HG02798 (cell line): ENCODE measurements at regions not wholly inside any gene's neighbourhood (a gene's known extent, or its start where the extent isn't known, plus 50 kb on each side); places are given as distances from the start of the nearest gene placed in this dataset.

Experiments
- ATAC-seq: cut with Tn5 transposase; IDR thresholded peaks from one replicate; pipeline ENCODE4 v1.9.1; 2021; ENCODE audit warnings: mild to moderate bottlenecking; ENCODE audit not compliant: unreplicated experiment, poor library complexity

- ATAC-seq = no peak
Observed at GRCh38 chr15:70227147-70227546, 129.4 kb upstream of the TLE3 start.

- ATAC-seq = no peak
Observed at GRCh38 chr15:70226337-70226980, 128.7 kb upstream of the TLE3 start.

- no peak for ATAC-seq
Observed at GRCh38 chr15:70225416-70225815, 127.7 kb upstream of the TLE3 start.

- no peak for ATAC-seq
Observed at GRCh38 chr15:70222606-70223005, 124.9 kb upstream of the TLE3 start.

GRCh38 chr15:70220490-70221096, 122.9 kb upstream of the TLE3 start:
- no peak for ATAC-seq

GRCh38 chr15:70219966-70220365, 122.2 kb upstream of the TLE3 start:
- no peak for ATAC-seq

- ATAC-seq = no peak
Observed at GRCh38 chr15:70219256-70219895, 121.7 kb upstream of the TLE3 start.

- no peak for ATAC-seq
Observed at GRCh38 chr15:70217226-70218160, 119.8 kb upstream of the TLE3 start.

- no peak for ATAC-seq
Observed at GRCh38 chr15:70215951-70216350, 118.2 kb upstream of the TLE3 start.

- no peak for ATAC-seq
Observed at GRCh38 chr15:70214941-70215635, 117.4 kb upstream of the TLE3 start.

GRCh38 chr15:70214276-70214675, 116.6 kb upstream of the TLE3 start:
- ATAC-seq = no peak

- ATAC-seq = no peak
Observed at GRCh38 chr15:70213794-70214193, 116.1 kb upstream of the TLE3 start.

- ATAC-seq = no peak
Observed at GRCh38 chr15:70212963-70213315, 115.2 kb upstream of the TLE3 start.

GRCh38 chr15:70212286-70212962, 114.7 kb upstream of the TLE3 start:
- no peak for ATAC-seq

- ATAC-seq = no peak
Observed at GRCh38 chr15:70210528-70210927, 112.8 kb upstream of the TLE3 start.

- ATAC-seq = no peak
Observed at GRCh38 chr15:70210076-70210475, 112.4 kb upstream of the TLE3 start.

GRCh38 chr15:70209499-70209898, 111.8 kb upstream of the TLE3 start:
- no peak for ATAC-seq

GRCh38 chr15:70208332-70208731, 110.6 kb upstream of the TLE3 start:
- ATAC-seq = no peak

- no peak for ATAC-seq
Observed at GRCh38 chr15:70206668-70207067, 109.0 kb upstream of the TLE3 start.

- ATAC-seq = no peak
Observed at GRCh38 chr15:70204652-70205051, 106.9 kb upstream of the TLE3 start.
